ENCODE measurements at regions not wholly inside any gene's neighbourhood (a gene's known extent, or its start where the extent isn't known, plus 50 kb on each side); places are given as distances from the start of the nearest gene placed in this dataset.

DNA sequence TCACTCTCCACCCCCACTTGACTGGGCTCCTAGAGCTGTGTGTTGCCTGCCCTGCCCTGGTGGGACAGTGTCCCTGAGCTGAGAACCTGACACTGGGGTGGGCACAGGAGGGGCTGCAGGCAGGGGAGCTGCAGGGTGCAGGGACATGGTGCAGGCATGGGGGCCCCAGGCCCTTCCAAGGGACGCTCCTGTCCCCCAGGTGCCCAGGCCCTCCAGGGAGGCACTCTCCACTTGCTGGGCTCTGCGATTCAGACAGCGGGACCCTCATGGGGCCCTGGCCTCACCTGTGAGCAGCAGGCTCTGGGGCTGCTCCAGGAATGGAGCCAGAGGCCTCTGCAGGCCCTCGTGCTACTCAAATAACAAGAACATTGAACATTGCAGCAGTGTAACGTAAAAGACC lies 89.4 kb downstream of the BARX1 start:
- in situ Hi-C loops (cut with MboI; ENCODE audit: low sequenced_read_pairs in 4 of 4) (no loop called here), intact Hi-C loops (cut with DNase I; ENCODE audit: low total_unique reads) (no loop called here)
- TF ChIP-seq POLR2A (IDR thresholded peaks at IDR 0.05): no peak
- TF ChIP-seq, protein P1, sequence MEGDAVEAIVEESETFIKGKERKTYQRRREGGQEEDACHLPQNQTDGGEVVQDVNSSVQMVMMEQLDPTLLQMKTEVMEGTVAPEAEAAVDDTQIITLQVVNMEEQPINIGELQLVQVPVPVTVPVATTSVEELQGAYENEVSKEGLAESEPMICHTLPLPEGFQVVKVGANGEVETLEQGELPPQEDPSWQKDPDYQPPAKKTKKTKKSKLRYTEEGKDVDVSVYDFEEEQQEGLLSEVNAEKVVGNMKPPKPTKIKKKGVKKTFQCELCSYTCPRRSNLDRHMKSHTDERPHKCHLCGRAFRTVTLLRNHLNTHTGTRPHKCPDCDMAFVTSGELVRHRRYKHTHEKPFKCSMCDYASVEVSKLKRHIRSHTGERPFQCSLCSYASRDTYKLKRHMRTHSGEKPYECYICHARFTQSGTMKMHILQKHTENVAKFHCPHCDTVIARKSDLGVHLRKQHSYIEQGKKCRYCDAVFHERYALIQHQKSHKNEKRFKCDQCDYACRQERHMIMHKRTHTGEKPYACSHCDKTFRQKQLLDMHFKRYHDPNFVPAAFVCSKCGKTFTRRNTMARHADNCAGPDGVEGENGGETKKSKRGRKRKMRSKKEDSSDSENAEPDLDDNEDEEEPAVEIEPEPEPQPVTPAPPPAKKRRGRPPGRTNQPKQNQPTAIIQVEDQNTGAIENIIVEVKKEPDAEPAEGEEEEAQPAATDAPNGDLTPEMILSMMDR (IDR thresholded peaks at IDR 0.05 in 4 of 5, conservative IDR thresholded peaks at IDR 0.05 in 1 of 5): no peak
- no peak overlapping the region for H3K27ac ChIP-seq
- no peak for ATAC-seq
- H3K9me3 ChIP-seq: no peaks in the 10 kb centered on the region
- peaks cover 2 to 13% (median 5%) of the 10 kb centered on the region in 3 donors for H3K27me3 ChIP-seq
- H3K4me1 ChIP-seq: no peaks in the 10 kb centered on the region
- DNase-seq: no peak
- H3K36me3 ChIP-seq: no peaks in the 10 kb centered on the region
- no peak overlapping the region for H3K4me3 ChIP-seq

DNA sequence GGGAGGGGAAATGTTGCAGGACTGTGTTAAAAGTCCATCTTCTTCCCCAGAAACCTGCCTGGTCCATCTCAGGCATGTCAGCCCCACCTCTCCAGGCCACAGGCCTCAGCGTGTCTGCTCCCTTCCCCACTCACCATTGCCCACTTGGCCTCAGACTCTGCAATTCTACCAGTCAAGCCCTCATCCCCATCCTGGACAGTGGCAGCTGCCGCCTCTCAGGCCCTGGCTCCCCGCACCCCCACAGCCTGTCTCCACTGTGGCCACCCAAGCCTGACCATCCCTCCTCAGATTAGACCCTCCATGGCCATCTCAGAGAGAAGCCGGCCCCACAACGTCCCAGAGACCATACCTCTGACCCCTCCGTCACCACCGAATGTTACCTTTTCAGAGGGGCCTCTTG lies 89.9 kb downstream of the BARX1 start:
- Histone ChIP-seq H3K27ac (no peak overlapping the region), H3K27me3 (peaks cover 7 to 17% (median 9%) of the 10 kb centered on the region in 3 donors), H3K36me3 (no peaks in the 10 kb centered on the region), H3K4me1 (no peaks in the 10 kb centered on the region), H3K9me3 (no peaks in the 10 kb centered on the region), H3K4me3 (no peak overlapping the region)
- in situ Hi-C loops (cut with MboI; ENCODE audit: low sequenced_read_pairs in 4 of 4) (no loop called here), intact Hi-C loops (cut with DNase I; ENCODE audit: low total_unique reads) (no loop called here)
- DNase-seq (no peak), ATAC-seq (no peak)
- TF ChIP-seq, protein P1 (IDR thresholded peaks at IDR 0.05 in 4 of 5, conservative IDR thresholded peaks at IDR 0.05 in 1 of 5): no peak
- no peak for TF ChIP-seq POLR2A (IDR thresholded peaks at IDR 0.05)

DNA sequence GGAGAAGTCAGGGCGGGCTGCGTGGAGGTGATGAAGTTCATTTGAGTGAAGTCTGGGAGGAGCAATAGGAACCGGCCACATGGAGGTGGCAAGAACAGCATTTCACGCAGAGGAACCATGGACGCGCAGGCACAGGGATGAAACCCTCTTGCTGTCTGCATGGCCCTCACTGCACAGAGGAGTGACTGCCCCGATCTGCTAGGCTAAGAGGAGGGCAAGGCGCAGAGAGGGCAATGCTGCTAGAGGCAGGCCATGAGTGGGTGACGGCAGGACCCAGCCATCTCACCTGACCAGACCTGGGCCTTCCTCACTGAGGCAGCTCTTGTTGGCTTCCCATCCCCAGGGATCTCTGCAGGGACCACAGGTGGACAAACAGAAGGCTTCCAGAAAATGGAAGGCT lies 90.3 kb downstream of the BARX1 start:
- intact Hi-C loops (cut with DNase I; ENCODE audit: low total_unique reads) (no loop called here), in situ Hi-C loops (cut with MboI; ENCODE audit: low sequenced_read_pairs in 4 of 4) (no loop called here)
- no peak for DNase-seq
- ATAC-seq: no peak
- Histone ChIP-seq H3K27me3 (peaks cover 11 to 20% (median 13%) of the 10 kb centered on the region in 3 donors), H3K9me3 (no peaks in the 10 kb centered on the region), H3K27ac (no peak overlapping the region), H3K4me3 (no peak overlapping the region), H3K36me3 (no peaks in the 10 kb centered on the region), H3K4me1 (no peaks in the 10 kb centered on the region)
- TF ChIP-seq, protein P1 (IDR thresholded peaks at IDR 0.05 in 4 of 5, conservative IDR thresholded peaks at IDR 0.05 in 1 of 5): no peak
- TF ChIP-seq POLR2A (IDR thresholded peaks at IDR 0.05): no peak

DNA sequence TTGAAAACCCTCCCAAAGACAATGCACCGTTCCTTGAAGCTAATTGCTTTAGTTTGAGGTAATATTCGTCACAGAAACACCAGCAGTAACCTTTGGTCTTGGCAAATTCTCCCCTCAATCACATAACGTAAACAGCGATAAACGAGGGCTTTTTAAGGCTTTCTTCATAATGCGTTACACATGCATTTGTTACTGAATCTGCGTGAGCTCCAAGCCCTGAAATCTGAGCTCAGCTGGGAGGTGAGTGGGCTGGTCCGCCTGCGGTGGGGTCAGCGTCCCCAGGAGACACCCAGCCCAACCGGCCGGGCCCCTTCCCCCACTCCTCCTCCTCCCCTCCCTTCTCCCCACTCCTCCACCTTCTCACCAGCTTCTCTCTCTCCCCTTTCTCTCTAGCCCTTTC lies 91.1 kb downstream of the BARX1 start:
- ATAC-seq: no peak
- Histone ChIP-seq H3K9me3 (no peaks in the 10 kb centered on the region), H3K36me3 (no peaks in the 10 kb centered on the region), H3K4me3 (no peak overlapping the region), H3K4me1 (no peaks in the 10 kb centered on the region), H3K27ac (no peak overlapping the region), H3K27me3 (peaks cover 16 to 28% (median 17%) of the 10 kb centered on the region in 3 donors)
- intact Hi-C loops (cut with DNase I; ENCODE audit: low total_unique reads): no loop called here
- DNase-seq: no peak
- in situ Hi-C loops (cut with MboI; ENCODE audit: low sequenced_read_pairs in 4 of 4): no loop called here
- TF ChIP-seq POLR2A (IDR thresholded peaks at IDR 0.05): no peak
- TF ChIP-seq, protein P1 (IDR thresholded peaks at IDR 0.05 in 4 of 5, conservative IDR thresholded peaks at IDR 0.05 in 1 of 5): no peak

DNA sequence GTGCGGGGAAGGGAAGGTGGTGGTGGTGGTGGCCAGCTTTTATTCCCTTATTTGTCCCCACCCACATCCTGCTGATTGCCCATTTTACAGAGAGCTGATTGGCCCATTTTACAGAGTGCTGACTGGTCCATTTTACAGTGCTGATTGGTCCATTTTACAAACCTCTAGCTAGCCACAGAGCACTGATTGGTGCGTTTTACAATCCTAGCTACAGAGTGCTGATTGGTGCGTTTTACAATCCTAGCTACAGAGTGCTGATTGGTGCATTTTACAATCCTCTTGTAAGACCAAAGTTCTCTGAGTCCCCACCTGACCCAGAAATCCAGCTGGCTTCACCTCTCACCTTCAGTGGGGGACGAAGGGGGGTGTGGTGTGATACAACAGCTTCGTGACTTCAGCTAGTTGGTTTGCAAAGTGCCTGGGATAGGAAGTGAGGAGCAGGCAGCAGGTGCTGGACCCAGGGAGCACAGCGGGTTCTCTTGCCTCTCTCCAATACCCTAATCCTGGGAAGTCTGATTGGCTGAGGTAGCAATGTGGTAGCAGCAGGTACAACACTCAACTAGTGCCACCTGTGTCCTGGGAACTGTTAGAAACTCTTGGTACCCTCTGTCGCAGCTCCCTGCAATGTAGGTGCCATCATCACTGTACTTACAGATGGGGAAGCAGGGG lies 92.1 kb downstream of the BARX1 start:
- in situ Hi-C loops (cut with MboI; ENCODE audit: low sequenced_read_pairs in 4 of 4) (no loop called here), intact Hi-C loops (cut with DNase I; ENCODE audit: low total_unique reads) (no loop called here)
- H3K36me3 ChIP-seq: no peaks in the 10 kb centered on the region
- DNase-seq: no peak
- H3K4me3 ChIP-seq: no peak overlapping the region
- peaks cover 22 to 29% (median 23%) of the 10 kb centered on the region in 3 donors for H3K27me3 ChIP-seq
- no peak for ATAC-seq
- H3K27ac ChIP-seq: no peak overlapping the region
- TF ChIP-seq POLR2A (IDR thresholded peaks at IDR 0.05): no peak
- TF ChIP-seq, protein P1 (IDR thresholded peaks at IDR 0.05 in 4 of 5, conservative IDR thresholded peaks at IDR 0.05 in 1 of 5): no peak
- H3K9me3 ChIP-seq: no peaks in the 10 kb centered on the region
- no peaks in the 10 kb centered on the region for H3K4me1 ChIP-seq

Measured in gastrocnemius medialis (tissue), 4 donors.